HG02884 (cell line): ENCODE measurements at regions not wholly inside any gene's neighbourhood (a gene's known extent, or its start where the extent isn't known, plus 50 kb on each side); places are given as distances from the start of the nearest gene placed in this dataset.

Experiments
- ATAC-seq: cut with Tn5 transposase; IDR thresholded peaks from one replicate; pipeline ENCODE4 v1.9.1; 2021; ENCODE audit warnings: mild to moderate bottlenecking, moderate library complexity; ENCODE audit not compliant: unreplicated experiment

DNA sequence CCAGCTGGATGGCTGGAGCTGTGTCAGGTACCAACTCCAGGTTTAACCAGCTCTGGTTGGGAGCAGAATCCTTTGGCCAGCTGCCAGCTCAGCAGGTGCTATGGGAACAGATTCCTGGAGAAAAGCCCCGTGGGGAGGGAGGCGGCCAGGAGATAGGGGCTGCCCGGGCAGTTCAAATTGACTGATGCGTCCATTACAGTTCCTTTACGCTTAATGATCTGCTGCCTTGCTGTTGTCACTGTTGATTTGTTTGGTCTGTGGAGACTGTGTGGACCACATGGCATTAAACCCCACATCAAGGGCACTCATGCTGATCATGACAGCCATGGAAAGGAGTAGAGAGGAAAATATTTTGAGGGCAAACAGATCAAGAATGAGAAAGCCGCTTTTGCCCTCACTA is 200.0 kb downstream of the TSN start:
- no peak for ATAC-seq

DNA sequence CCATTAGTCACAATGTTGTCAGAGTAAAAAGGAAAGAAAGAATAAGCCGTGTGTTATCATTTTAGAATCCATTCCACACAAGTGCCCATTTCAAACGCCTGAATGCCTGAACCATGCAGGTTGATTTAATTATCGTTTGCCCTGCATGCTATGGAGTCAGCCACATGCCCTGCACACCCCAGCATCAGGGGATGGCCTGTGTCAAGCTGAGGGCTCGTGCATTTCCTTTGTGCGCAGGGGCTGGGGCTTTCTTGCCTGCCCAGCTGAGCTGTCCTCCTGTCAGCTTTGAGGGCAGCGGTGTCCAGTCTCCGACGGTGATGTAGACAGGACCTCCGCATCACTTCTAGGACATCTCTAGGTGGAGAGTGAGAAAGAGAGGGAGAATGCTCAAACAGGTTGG is 200.4 kb downstream of the TSN start:
- ATAC-seq = no peak

DNA sequence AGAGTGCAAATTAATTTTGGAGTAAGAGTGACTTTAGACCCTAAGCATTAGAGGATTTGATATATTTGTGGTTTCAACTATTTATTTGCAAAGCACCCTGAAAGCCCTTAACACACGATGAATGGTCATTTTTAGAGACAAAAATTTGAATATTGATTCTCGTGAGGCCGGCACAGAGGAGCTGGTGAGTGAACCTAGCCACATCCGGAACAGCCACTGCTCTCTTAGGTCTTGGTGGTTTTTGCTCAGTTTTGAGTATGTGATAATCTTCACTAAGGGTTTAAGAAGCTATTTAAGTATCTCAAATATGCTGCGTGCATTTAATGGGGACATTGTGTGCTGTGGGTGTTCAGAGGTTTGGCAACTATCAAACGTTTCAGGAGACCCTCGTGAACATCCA is 204.8 kb downstream of the TSN start:
- ATAC-seq = no peak

DNA sequence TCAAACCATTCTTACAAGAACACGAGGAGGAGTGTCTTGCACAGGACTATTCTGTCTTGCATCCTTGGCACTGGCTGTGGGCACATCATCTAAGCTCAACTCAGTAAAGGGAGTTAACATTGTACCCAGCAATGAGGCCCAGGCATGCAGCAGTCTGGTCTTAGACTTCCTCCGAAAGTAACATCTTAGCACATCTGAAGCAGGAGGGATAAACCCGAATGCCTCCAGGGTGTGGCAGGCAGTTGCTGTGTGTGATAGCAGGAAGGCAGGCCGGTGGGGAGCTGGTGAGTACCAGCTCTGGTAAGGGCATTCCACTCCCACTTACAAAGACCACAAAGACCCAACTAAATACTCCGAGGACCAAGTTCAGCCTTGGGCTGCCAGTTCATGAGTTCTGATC is 206.3 kb downstream of the TSN start:
- no peak for ATAC-seq

DNA sequence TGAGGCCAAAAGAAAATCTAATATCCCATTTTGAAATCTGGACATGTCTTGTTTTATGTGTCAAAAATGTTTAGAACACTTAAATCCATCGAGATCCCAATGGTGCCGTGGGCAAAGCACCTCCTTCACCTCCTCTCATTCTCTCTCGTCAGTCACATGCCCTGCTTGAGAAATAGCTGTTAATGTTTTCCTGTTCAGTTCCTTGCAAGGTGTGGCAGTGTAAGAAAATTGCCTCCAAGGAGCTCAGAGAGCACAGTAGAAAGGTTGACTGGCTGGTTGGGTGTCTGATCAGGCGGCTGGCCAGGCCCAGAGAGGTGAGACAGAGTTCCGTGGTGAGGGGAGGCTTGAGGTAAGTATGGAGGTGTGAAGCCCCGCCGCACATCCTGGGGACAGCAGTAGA is 210.2 kb downstream of the TSN start:
- no peak for ATAC-seq

DNA sequence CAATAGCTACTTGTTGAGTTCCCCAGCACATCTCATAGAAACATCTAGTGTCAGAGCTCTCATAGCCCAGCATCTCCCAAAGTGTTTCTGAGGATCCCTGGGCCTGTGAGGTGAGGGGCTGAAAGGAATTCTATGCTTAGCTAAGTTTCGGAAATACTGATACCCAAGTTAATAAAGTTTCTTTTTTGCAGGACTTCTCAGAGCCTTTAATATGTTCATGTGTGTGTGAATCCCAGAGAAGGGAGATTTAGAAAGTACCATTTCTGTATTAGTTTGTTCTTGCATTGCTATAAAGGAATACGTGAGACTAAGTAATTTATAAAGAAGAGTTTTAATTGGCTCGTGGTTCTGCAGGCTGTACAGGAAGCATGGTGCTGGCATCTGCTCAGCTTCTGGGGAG is 211.2 kb downstream of the TSN start:
- ATAC-seq = no peak

DNA sequence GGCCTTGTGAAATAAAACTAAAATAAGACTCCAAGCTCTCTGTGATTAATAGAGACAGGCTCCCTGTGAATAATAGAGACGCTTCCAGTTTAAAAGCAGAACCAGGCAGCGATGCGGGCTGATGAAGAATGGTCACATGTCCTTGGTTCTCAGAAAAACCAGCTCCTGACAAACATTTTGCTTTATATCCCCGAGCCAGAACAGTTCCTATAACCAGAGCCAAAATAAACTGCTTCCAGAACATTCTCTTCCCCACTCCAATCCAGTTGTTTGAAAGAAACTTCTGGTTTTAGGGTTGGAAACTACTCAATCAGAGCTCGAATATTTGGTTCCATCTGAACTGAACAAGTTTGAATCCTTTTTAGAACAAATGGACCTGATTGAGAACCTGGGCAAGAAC is 213.7 kb downstream of the TSN start:
- ATAC-seq = no peak

DNA sequence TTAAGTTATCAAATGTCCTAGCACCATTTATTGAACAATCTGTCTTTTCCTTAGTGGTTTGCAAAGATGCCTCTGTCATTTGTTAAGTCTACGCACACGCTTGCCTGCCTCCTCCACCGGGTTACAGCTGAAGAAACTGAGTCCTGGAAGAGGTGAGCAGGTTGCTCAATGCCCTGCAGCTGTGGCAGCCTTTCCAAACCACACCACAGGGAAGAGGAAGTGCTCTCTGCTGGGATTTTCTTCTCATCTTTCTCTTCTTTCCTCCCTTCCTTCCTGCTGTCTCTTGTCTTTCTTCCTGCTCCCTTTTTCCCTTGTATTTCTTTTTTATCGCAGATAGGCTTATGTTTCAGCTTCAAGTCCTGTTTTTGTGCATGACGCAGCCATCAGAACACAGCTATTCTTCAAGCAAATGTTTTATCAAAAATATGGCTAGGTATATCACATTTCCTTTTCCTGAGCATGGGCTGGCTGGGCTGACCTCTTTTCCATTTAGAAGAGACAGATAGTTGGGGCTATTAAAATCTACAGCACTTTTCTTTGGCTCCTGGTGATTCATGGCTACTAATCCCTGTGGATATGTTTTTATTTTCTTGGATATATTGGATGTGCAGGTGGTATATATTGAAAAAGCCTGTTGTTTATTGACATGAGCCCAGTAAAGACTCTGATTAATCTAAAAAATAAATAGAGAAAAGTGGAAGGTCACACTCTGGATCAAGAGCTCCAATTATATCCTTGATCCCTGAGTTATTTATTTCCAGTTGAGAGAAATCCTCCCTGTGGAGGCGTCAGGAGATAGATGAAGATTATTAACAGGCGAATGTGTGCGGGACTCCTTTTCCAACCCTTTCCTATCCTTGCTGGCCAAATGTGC is 214.6 kb downstream of the TSN start:
- no peak for ATAC-seq

DNA sequence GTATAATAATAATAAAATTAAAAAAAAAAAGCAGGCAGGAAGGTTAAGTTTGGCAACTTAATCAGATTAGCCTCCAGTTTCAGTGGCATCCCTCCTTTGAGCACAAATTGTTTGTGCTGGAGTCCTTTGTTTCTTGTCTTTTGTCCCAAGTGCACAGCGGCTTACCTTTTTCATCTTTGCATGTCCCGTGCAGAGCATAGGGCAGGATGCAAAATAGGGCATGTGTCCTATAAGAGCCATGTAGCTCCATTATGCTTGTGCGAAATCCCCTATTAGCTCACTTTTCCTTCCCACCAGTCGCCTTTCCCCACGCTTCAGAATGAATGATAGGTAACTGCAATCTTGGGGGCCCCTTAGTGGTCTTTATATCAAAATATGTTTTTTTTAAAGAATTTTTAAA is 216.8 kb downstream of the TSN start:
- ATAC-seq = no peak

DNA sequence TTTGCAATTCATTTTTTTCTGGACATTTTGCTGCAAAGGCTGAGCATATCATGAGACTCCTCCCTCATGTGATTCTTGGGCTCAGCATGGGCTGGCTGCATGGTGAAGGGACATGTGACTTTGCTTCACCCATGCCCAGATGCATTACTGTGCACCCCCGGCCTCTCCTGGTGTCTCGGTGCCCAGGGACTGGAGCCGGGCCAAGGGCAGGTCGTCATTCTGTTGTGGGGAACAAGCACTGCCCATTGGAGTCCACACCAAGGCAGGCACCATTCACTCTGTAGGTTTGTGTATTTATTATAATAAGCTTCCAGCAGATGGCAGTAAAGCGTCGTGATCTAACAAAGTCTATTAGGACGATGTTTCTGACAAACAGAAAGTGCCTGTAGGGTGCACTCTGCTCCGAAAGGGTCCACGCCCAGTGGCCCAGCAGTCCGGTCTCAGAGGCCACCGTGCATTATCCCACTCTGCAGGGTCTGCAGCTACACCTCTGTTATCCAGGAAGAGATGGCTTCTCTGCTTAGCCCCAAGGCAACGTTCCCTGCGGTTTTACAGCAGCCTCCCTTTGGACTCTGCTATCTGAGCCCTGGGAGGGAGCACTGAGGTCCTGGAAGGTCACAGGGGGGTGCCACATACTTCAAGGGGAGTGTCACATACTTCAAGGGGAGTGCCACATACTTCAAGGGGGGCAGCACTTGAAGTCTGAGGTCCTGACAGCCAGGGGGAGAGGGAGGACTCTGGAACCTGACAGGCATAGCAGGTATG is 219.6 kb downstream of the TSN start:
- ATAC-seq = peak; percentile 98

DNA sequence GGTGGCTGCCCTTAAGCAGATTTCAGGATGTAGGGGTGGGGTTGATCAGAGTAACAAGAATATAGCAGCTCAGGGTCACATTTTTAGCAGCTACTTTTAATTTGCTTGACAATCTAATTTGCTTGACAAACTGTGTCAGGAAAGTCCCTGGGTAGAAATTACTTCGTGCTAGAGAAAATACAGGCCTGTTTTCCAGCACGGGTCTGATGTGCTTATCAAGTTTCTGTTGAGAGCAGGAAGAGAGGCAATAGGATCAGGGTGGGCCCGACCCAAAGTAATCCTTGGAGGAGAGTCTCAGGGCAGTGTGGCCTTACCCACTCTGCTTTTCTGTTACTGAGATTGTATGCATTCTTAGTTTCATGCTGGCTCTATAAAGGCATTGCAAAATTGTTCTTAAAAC is 221.5 kb downstream of the TSN start:
- ATAC-seq = no peak

DNA sequence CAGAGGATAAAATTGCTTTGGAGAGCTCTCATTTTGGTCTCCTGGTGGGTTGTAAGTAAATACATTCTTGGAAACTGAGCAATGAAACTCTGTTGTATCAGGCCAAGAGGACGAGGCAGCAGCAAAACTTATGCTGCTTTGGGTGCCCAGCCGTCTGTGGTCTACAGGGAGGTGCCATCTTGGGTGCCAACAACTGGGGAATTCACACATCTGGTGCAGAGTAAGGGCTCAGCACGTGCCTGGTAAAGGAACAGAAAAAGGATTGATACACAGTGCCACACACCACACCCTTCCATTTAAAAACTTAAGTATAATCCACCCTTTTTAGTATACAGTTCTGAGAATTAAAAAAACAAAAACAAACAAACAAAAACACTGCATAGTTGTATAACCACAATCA is 221.9 kb downstream of the TSN start:
- no peak for ATAC-seq

DNA sequence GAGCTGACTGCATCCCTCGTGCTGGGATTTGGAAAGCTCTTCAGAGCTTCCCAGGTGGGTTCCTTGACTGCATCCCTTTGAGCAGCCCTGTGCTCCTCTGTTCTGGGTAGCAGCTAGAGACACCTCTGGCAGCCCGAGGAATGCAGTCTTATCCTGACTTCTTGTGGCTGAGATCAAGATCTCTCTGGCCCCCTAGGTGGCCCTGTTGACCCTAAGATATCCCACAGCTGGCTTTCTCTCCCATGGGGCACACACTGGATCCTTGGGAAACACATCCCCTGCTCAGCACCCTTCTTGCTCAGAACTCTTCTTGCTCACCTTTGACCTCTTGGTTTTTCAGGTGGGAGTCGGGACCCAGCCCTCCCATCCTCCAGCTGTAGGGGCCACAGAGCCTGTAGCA is 237.2 kb downstream of the TSN start:
- no peak for ATAC-seq

DNA sequence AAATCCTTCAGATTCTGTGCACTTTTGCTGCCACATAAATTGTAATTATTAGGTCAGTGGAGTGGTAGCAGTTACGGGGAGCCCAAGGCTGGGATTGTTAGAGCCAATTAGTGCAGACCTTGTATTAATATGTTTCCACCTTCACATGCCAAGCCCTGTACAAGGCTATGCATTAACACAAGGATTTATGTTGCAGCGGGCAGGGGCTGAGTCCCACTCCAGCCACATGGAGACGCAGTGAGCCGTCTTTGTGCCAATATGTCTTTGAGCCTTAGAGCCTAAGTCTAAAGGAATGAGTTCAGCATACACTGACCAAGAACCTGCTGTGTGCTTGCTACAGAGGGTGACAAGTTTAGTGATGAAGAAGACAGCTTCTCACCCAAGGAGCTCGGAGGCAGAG is 238.2 kb downstream of the TSN start:
- ATAC-seq = no peak

DNA sequence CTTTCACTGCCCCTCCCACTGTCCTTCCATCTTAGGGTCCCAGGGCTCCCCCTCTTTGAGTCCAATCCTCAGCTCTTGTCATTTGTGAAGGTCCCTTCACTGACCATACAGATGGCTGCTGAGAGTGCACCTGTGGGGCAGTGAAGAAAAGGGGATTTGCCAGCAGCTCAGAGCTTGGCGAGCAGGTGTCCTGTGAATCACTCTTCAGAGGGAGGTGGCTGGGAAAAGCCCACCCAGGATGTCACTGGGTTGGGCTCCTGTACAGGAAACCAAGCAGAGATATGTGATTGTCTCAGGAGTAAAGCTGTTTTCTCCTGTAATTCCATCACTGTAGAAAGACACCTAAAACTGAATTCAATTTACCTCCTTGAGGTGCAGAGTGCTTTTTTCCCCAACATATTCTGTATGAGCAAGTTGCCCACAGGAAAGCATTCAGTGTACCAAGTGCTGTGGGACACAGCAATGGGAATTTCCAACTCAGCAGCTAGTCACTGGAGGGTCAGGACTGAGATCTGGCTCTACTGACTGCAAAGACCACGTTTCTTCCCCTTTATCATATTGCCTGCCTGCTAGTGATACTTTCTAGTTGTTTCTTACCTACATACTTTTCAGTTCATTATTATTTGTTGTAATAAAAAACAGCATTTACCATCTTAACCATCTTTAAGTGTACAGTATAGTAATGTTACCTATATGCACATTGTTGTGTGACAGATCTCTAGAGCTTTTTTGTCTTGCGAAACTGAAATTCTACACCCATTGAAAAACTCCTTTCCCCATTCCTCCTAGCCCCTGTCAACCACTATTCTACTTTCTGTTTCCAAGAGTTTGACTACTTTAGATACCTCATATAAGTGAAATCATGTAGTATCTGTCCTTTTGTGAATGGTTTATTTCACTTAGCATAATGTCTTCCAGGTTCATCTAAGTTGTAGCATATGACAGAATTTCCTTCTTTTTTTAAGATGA is 239.1 kb downstream of the TSN start:
- peak; percentile 53 for ATAC-seq

DNA sequence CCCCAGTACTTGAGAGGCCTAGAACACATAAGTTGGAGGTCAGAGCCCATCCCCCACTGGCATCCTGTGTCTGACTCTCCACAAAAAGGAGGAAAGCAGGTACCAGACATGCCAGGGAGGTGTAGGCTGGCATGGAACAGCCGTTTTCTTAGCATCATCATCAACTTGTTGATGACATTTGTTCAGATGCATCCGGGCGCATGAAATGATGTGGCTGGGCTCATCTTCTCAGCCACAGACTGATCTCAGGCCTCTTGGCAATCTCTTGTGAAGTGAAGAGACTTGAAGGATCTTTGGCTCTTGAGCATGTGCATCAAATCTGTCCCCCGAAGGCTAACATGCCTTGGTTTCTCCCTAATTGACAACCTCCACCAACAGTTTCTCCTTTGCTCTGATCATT is 243.3 kb downstream of the TSN start:
- ATAC-seq = no peak

DNA sequence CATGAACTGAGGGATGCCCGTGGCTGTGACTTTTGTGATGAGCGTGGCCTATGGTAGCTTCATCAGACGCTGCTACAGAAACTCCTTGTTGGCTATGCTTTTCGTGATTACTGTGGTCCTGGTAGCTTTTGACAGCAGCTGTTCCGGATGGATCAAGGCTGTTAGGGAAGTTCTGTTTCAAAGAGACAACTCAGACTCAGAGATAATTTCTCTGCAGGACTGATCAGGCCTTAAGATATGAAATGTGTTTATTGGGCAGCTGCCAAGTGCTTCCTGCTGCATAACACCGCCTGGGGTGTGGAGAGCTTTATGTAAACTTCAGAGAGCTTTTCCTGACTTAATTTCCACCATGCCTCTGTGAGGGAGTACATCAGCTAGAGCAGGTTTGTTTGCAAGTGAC is 243.8 kb downstream of the TSN start:
- no peak for ATAC-seq

DNA sequence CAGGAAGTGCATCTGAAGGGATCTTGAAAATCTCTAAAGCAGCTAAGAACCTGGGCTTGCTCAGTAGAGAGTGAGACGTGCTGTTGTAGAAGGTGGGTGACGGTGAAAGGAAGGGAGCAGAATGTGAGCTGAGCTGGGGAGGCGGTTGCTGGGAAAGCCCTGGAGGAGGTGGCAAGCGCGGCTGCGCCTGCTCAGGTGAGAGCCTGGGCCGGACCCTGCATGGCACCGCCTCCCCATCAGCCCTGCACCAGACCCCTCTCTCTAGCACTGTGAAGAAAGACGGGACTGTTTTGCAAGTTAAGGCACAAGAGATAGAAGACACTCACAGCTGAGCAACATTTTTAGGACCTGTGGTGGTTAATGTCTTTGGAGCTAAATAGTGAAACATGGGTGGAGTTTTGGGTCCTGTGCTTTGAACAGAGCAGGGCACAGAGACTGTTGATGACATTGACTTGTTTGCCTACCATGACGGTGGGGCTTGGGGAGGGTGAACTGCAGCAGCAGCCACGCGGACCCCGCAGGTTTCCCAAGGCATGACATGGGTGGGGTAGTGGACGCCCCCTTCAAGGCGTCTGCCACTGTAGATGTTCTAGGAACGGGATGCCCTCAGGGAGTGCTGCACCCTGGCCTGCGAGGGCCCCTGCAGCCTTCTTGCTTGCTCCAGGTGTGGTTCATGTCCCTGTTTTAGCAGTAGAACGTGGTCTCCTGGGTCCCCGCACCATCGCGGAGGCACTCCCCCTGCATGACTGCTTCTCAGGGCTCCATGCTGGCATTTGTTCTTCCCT is 245.3 kb downstream of the TSN start:
- ATAC-seq = no peak

DNA sequence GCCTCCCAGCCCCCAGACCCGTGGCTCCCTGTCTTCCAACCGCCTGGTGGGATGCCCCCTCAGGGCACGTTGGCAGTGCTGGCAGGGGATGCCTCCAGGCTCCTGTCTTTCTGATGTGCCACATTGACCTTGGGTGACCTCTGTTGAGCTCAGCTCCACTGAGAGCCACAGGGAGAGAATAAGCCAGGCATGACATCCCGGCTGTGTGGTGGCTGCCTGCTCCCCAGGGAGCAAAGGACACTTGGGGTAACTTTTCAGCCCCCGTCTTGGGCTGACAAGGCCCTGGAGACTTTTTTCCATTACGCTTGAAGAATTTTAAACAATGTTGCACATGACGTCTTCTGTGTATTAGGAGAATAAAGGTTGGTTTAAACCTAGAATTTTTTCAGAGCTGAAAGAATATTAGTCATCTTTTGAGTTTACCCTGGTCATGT is 246.0 kb downstream of the TSN start:
- ATAC-seq = no peak

DNA sequence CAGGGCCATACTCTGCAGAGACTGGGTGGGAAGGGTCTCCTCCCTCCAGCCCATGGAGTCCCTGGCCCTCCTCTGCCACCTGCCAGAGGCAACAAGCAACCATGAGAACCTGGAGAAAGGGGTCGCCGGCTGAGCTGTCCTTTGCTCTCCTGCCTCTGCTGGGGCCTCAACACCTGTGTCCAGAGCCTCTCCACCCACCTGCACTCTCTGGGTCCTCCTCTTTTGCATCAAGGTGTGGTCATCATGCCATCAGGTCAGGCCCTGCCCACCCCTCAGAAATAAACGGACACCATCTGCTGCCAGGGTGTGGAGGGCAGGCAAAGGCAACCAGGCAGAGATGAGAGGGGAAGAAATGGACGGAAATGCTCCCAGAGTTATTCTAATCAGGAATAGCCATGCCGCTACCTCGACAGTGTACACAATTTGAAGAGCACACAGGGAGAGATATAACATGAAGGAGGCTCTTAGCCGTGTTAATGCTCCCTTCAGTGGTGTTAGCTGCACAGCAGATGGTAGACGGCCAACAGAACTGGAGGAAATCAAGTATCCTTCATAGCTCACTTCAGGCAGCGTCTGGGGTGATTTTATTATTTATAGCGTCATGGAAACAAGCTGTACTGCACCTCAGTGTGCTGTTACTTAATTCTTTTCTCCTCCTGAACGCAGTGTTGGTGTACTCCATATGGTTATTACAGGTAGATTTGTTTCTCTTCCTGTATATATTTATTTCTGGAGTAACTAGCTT is 247.9 kb downstream of the TSN start:
- ATAC-seq = no peak
